Glomerular visceral epithelial cell (primary cell): ENCODE measurements at regions not wholly inside any gene's neighbourhood (a gene's known extent, or its start where the extent isn't known, plus 50 kb on each side); places are given as distances from the start of the nearest gene placed in this dataset.
"Not testable (repeated sequence)": the region's sequence is repeated elsewhere in the genome, so short reads cannot be mapped to it uniquely, and the experiment has no call there.

Experiments used
- DNase-seq: peaks from one replicate; pipeline ENCODE4 v3.0.0-alpha.2; 2016; ENCODE audit errors: extremely low spot score

DNA sequence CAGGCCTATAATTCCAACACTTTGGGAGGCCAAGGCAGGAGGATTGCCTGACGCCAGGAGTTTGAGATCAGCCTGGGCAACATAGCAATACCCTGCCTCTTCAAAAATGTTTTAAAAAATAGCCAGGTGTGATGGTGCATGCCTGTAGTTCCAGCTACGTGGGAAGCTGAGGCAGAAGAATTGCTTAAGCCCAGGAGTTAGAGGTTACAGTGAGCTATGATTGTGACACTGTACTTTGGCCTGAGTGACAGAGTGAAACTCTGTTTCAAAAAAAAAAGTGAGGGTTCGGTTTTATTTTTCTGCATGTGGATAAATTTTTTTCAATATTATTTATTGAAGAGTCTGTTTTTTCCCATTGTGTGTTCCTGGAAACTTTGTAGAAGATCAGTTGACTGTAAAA is 208.1 kb downstream of the SLC4A3 start:
- DNase-seq, result no peak

DNA sequence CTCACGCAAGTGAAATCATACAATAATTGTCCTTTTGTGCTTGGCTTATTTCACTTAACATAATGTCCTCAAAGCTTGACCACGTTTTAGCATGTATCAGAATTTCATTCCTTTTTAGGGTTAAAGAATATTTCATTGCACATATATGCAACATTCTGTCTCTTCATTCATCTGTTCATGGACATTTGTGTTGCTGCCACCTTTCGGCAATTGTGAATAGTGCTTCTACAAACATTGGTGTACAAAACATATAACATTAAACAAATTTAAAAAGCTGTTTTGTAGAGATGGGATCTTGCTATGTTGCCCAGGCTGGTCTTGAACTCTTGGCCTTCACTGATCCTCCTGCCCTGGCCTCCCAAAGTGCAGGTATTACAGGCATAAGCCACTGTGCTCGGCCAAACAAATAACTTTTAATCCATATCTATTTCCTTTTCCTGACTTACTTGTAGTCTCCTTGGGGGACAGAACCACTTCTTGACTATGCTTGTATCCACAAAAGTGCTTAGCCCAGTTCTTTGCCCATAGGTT is 209.3 kb downstream of the SLC4A3 start:
- DNase-seq, result no peak

DNA sequence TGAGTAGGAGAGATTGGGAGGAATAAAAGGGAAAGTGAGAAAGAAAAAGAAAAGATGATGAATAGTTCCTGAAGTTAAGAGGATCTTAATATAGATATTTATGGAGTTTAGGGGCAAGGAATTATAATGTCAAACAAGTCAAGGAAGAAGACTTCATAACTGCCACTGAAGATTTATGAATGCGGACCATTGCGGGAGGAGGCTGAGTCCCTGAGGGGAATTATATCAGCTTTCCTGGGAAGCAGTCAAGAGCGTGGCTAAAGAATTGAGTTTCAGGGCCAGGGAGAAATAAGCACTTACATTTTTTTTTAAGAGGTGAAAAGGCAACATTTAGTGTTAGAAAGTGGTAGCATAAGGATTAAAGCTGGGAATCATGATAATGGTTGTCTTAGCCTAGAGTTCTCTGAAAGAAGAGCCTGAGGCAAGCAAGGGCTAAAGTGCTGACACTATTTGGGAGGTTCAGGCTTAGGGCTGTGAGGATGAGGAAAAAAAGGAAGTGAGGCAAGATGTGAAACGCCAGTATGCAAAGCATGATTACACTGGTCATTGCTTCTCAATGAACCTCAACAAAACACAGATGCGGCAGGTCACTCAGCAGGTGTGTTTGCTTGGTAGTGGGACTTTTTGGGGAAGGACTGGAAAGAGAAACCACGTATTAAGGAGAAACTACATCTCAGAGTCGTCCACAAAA is 217.1 kb downstream of the SLC4A3 start:
- DNase-seq, result no peak

DNA sequence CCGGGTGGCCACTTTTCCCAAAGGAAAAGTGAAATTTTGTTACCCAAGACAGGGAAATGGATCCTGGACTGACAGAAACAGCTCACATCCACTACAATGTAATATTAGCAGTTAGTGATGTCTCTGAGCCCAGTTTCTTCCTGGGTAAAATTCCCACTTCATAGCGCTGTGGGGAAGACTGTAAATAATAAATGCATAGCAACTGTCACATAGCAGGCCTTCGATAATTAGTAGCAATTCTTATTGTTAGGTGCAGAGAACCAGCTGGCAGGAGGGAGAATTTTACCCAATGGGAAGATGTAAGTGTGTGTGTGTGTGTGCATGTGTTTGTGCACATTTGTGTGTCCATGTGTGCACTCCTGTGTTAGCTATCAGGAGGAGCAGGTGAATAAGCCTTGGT is 221.5 kb downstream of the SLC4A3 start:
- no peak for DNase-seq

DNA sequence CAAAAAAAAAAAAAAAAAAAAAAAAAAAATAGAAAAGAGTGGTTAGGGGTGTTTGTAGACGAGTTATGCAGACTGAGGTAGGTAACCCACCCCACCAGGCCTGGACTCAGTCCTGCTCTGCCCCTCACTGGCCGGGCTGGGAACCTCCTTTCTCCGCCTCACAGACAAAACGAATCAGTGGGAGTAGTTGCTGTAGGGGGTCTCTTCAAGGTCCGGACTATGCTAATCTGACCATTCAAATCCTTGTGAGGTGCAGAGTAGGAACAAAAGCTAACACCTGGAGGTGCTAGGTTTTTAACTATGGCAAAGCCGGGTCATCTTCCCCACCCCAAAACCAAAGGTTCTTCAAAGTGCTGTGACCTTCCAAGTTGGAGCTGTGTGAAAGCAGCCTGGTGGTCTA is 223.7 kb downstream of the SLC4A3 start:
- no peak for DNase-seq

DNA sequence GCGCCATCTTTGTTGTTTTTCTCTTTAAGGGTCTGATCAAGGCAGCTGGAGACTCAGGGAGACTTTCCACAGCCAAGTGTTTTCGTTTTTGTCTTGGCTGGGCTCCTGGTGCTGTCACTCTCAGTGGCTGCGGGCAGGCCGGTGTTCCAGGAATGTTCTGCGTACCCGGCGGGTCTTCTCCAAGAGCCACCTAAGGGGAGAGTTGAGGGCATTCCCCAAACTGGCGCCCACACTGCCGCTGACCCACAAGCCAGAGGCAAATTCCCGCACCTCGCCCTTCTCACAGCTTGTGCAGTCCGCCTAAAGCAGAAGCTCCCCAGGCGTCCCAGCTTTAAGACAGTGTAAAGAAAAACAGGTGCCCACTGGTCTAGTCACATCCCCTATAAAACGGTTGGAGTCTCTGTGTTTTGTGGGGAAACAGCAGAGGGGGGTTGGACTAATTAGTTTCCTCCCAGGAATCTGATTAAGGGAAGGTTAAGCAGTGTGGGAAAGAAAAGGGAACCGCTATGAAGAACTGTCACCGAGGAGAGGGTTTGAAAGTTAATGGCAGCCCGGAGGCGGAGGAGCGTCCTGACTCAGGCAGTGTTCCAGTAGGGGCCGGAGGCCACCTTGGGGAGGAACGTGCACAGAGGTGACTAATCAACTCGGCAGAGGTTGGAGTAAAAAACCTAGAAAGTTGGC is 224.5 kb downstream of the SLC4A3 start:
- peak; percentile 20 for DNase-seq

DNA sequence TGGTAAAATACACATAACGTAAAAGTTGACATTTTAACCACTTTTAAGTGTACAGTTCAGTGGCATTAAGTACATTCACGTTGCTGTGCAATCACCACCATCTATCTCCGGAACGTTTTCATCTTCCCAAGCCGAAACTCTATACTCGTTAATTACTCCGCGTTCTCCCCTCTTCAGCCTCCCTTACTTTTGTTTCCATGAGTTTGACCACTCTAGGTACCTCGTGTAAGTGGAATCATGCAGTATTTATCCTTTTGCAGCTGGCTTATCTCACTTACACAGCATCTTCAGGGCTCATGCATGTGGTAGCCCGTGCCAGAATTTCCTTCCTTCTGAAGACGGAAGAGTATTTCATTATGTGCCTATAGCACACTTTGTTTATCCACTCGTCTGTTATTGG is 225.2 kb downstream of the SLC4A3 start:
- DNase-seq, result no peak

DNA sequence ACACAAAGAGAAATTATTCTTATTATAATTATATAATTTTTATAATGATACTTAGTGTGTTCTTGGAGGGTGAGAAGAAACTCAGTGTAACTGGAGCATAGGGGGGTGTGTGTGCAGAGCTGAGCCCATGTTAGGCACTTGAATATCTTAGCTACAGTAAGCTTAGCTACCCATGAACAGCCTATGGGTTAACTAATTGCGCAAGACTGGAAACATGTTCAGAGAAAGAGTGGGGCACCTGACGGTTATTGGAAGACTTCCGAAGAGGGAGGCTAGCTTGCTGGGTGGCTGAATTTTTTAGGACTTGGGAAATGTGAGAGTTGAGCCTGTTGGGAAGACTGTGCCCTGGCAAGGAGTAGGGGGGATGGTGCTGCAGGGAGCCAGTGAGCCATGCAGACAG is 229.2 kb downstream of the SLC4A3 start:
- no peak for DNase-seq

DNA sequence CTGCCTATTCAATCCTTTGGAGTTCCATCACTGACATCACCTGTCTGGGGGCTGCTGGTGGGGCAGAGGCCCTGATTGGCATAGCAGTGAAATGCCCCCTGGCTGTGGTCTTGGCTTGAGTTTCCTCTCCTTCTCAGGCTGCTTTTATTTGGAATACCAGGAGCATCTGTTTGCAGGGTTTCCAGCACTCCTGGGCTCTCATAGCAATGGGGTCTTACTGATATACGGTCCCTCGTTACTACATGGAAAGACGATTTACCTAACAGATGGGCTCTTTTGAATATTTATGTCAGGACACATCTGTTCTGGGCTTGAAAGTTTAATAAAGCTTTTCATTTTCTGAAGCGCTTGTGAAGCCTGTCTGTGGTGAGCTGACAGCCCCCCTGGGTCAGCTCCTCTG is 230.3 kb downstream of the SLC4A3 start:
- no peak for DNase-seq

DNA sequence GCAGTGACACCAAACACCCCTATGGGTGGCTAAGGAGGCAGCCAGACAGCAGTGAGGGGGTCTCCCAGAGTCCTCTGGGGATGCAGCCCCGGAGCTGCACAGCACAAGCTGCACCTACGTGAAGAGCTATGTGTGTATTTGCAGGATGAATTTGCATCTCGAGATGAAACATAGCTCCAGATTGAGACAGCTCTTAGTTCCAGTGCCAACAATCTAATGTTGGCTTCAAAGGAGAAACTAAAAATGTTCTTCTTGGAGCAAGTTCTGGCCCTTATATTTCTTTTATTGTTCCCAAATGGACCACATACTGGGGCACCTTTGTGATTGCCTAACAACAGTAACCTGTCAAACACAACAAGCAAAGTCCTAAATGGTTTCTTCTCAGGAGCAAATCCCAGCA is 233.9 kb downstream of the SLC4A3 start:
- no peak for DNase-seq

DNA sequence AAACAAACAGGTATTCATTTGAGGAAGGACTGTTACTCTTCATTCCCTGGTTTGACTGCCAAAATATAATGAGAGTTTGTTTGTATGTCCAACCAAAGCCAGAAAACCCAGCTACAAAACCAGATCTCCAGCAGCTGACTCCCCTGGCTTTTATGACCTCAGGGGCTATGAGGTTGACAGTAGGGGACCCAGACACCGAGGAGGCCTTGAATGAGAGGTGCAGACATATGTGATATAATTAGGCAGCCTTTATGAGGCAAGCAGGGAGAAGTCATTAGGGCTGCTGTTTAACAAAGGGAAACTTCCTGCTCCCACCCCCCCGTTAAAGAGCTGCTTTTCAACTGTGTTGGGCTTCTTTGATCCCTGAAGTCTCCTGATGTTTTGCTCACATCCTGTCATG is 236.7 kb downstream of the SLC4A3 start:
- DNase-seq, result no peak

DNA sequence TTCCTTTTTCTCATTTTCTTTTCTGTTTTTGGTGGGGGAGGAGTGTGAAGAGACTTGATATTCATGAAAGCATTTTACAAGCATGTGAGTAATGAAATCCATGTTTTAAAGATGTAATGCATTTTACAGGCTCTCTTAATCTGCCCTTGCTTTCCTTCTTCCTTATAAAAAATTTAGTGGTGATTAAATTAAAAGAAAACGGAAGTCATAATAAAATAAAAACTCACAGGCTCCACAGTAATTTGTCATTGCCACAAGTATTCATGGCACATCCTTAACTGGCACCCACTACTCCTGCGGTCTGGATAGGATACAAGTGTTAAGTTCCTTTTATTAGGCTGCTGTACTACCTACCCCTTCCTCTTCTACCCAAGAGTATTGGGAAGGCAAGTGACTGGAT is 241.2 kb downstream of the SLC4A3 start:
- DNase-seq, result no peak

DNA sequence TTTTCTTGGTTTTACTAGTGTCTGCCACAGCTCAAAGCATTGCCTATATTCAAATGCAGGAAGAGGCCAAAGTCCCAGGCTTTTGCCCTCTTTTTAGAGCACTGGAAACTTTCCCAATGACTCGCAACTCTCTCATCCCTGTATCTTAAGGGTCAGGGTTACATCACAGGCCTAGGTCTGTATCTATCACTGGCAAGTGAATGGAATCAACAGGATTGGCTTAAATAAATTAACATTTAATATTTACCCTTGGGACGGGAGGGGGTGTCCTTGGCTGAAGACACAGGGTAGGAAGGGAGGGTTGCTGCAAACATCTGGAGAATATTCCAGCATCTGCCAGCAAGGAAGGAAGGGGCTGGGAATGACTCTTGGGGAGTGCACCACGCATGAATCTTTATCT is 242.6 kb downstream of the SLC4A3 start:
- no peak for DNase-seq

DNA sequence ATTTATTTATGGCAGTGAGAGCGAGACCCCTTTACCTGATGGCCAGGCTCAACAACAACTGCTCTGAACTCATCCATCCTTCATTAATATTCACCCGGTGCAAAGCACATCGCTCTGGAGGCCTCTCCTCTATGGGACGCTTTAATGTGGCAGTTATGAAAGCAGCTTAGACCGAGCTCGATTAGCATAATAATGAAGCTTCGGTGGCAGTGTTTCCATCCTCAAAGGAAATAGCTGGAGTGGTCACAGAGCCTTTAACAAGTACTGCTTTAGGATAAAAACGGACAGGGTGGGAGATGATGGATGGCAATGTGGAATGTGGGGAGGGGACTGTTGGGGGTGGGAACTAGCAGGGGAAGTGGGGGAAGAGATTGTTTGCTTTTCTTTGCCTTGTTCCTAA is 243.9 kb downstream of the SLC4A3 start:
- no peak for DNase-seq

DNA sequence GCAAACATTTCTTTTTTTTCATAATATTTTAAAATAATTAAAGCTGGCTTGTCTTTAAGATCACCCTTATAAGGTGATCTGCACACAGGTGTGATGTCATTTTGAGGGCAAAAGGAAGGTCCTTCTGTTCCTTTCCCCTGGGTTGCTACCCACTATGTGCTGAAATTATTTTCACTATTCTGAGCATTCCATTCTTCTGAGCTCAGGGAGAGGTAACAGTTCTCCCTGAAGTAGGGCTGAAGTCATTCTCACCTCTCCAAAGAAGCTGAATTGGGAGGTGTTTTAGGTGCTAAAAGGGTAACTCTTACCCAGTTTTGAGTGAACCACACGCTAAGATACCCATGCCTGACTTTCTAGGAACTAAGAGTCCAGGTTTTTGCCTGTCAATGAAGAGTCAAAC is 247.6 kb downstream of the SLC4A3 start:
- no peak for DNase-seq

DNA sequence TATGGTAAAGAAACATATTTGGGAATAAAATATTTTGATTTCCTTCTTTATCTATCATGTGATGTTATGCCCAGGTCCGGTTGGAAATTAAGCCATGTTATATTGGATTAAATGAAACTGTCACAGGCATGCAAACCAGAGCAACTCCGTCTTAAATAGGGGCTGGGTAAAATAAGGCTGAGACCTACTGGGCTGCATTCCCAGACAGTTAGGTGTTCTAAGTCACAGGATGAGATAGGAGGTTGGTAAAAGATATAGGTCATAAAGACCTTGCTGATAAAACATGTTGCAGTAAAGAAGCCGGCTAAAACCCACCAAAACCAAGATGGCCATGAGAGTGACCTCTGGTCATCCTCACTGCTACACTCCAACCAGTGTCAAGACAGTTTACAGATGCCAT is 248.6 kb downstream of the SLC4A3 start:
- not testable (repeated sequence) for DNase-seq

DNA sequence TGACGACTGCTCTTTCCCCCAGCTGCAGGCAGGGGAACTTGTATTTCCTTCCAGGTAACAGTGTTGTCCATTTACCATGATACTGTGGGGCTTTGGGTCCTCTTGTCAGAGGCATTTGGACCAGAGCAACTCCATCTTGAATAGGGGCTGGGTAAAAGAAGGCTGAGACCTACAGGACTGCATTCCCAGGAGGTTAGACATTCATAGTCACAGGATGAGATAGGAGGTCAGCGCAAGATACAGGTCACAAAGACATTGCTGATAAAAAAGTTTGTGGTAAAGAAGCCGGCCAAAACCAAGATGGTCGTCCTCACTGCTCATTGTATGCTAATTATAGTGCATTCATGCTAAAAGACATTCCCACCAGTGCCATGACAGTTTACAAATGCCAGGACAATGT is 249.5 kb downstream of the SLC4A3 start:
- no peak for DNase-seq

DNA sequence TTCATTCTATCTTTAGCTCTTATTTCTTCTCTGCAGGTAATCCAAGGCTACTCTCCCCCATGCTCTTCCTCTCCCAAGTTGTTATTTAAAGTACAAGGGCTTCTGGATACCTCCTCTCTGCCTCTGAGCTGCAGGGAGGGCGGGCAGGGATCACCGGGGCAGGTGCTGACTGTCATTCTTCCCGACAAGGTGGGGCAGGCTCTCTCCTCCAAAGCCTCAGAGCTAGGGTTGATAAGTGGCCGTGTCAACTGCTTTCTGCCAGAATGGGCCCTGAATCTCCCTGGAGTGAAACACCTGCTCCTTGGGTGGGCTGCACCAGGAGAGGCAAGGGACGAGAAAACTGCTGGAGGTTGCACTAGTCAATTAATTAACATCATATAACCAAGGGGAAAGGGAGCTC is 250.3 kb downstream of the SLC4A3 start:
- no peak for DNase-seq

DNA sequence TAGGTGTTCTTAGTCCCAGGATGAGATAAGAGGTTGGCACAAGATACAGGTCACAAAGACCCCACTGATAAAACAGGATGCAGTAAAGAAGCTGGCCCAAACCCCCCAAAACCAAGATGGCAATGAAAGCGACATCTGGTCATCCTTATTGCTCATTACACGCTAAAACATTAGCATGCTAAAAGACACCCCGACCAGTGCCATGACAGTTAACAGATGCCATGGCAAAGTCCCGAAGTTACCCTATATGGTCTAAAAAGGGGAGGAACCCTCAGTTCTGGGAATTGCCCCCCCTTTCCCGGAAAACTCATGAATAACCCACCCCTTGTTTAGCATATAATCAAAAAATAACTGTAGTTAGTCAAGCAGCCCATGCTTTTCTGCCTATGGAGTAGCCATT is 251.1 kb downstream of the SLC4A3 start:
- DNase-seq, result no peak

DNA sequence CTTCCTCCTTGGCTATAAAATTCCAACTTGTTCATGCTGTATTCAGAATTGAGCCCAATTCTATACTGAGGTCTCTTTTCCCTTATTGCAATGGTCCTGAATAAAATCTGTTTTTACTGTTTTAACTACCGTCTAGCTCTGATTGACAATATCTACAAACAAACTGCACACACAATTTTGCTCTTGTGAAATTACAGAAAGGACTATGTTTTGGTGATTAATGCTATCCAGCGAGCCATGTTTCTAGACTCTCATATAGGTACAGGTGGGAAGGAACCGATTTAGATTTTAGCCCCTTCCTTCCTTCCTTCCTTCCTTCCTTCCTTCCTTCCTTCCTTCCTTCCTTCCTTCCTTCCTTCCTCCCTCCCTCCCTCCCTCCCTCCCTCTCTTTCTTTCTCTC is 254.4 kb downstream of the SLC4A3 start:
- DNase-seq, result no peak

DNA sequence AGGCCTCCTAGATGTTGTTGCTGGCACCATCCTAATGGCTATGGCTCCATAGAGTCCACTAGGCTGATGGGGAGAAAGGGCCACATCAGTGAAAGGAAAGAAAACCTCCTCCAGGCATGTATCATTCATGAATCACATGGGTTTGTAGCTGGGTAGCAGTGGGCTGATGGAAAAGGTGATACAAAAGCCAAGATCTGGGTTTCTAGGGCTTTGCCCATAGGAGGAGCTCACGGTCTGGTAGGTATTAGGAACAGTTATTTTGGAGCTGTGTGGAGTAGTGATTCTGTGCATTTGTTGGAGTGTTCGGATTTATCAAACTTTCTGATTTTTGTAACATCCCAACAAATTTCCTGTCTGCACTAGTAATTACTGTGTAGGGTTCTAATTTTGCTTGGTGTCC is 259.2 kb downstream of the SLC4A3 start:
- no peak for DNase-seq

DNA sequence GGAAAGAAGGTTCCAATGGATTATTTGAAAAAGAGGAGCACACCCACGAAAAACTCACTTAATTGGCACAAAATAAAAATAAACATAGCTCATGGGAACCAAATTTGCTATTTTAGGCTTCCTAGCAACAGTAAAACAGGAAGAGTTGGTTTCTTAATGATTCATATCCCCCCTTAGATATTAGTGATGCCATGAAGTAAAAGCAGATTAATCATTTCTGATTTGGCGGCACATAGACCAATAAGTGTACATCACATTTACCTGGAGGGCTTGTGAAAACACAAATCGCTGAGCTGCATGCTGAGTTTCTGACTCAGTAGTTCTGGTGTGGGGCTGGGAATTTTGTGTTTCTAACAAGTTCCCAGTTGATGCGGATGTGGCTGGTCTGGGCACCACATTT is 260.4 kb downstream of the SLC4A3 start:
- DNase-seq, result no peak

DNA sequence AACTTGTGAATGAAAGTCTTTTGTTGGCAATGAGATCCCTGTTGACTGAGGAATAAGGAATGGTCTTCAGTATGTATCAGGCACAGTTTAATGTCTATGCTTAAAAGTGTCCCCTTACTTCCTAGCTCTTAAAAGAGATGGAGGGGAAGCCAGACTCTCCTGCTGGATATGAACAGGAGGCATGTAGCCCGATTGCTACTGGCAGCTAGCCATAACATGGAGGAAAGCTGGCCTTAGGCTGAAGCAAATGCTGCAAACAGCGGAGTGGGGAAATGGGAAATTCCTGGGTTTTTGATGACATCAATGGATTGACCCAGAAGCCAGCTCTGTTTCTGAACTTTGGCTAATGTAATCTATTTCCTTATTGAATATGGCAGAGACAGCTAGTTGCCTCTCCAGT is 266.1 kb downstream of the SLC4A3 start:
- no peak for DNase-seq

DNA sequence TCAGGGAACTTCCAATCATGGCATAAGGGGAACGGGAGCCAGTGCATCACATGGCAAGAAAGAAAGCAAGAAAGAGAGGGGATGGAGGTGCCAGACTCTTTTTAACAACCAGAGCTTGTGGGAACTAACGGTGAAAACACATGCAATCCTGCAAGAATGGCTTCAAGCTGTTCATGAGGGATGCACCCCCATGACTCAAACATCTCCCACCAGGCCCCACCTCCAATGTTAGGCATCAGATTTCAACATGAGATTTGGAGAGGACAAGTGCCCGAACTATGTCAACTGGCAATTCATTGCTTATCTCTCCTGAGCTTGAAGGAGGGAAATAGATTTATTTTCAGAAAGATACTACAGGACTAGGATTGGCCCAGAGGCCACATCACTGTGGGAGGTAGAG is 270.0 kb downstream of the SLC4A3 start:
- no peak for DNase-seq
